K562 (cell line): ENCODE measurements at regions not wholly inside any gene's neighbourhood (a gene's known extent, or its start where the extent isn't known, plus 50 kb on each side); places are given as distances from the start of the nearest gene placed in this dataset.

ENCODE experiments used
- ATAC-seq: fragments of 200-7000 bp; cut with Tn5 transposase; 3 replicates; pipeline ENCODE4 v1.9.1; 2020; ENCODE audit warnings: moderate library complexity
- BruUV-seq: library from RNA; stranded (reverse); fragments of 400-500 nt; replicated peaks from 2 replicates; lab custom pipeline; 2021; lab: Mats Ljungman, UMichigan
- CTCF ChIA-PET: fragments of 300-600 bp; formaldehyde crosslinking; extraction: SDS; loops from one replicate; lab custom pipeline; 2021; ENCODE audit warnings: low intra/inter-chr PET ratio; lab: Yijun Ruan, JAX
- POLR2A ChIA-PET: fragments of 300-600, 350-650 bp; sonication (Branson Sonifier 250); formaldehyde crosslinking; extraction: SDS; loops from one replicate; lab custom pipeline; 2021; ENCODE audit warnings: antibody characterized with exemption, inconsistent platforms; lab: Yijun Ruan, JAX
- DNase-seq, 4 experiments: peaks; one replicate each; pipeline versions ENCODE4 v3.0.0 to v3.0.0-alpha.2; 2011 to 2018; ENCODE audit warnings: low spot score in 3 of 4, mixed read lengths in 3 of 4; ENCODE audit errors: extremely low read depth in 1 of 4
- FAIRE-seq: peaks from 2 replicates; lab custom pipeline; 2011; peaks lifted over from hg19 to GRCh38; lab: Jason Lieb, UNC
- H2AFZ ChIP-seq: 2 replicates; pipeline ENCODE4 v1.6.0; 2011; ENCODE audit warnings: low read depth, low read length, control low read depth, inconsistent platforms
- H3K27ac ChIP-seq: fragments of 200-600 bp; 3 replicates; pipeline ENCODE4 v1.8.0; 2011; ENCODE audit warnings: low read depth, mild to moderate bottlenecking, control low read depth, inconsistent platforms, low read length, moderate library complexity, mixed read lengths; ENCODE audit errors: extremely low read depth
- H3K27me3 ChIP-seq, 2 experiments: fragments of 300-600 bp in 1 of 2; 2 replicates in 1 of 2; 3 replicates in 1 of 2; pipeline versions ENCODE4 v1.6.0 to v1.8.0; 2011; ENCODE audit warnings: inconsistent platforms in 2 of 2, low read length in 2 of 2, mild to moderate bottlenecking in 1 of 2, mixed read lengths in 1 of 2, moderate library complexity in 1 of 2; ENCODE audit not compliant: control insufficient read depth in 2 of 2, insufficient read depth in 2 of 2
- H3K36me3 ChIP-seq: fragments of 300-600 bp; 3 replicates; pipeline ENCODE4 v1.8.0; 2011; ENCODE audit warnings: mild to moderate bottlenecking, low read length, inconsistent platforms; ENCODE audit not compliant: control insufficient read depth, insufficient read depth
- H3K4me1 ChIP-seq, 2 experiments: fragments of 200-600 bp in 1 of 2; replicated peaks in 1 of 2; 2 replicates in 1 of 2; 3 replicates in 1 of 2; pipeline versions ENCODE4 v1.5.1 to v1.8.0; 2011; ENCODE audit warnings: inconsistent platforms in 2 of 2, low read length in 2 of 2, mild to moderate bottlenecking in 1 of 2, mixed read lengths in 1 of 2, moderate library complexity in 1 of 2; ENCODE audit not compliant: control insufficient read depth in 2 of 2, insufficient read depth in 2 of 2
- H3K4me2 ChIP-seq: 2 replicates; pipeline ENCODE4 v1.6.1; 2011; ENCODE audit warnings: low read length, control low read depth, inconsistent platforms, mixed read lengths; ENCODE audit not compliant: insufficient read depth
- H3K4me3 ChIP-seq: fragments of 200-600 bp; sonication (generic), shearing (Covaris generic); 2 replicates; pipeline ENCODE4 v1.5.1; 2016; ENCODE audit warnings: control low read depth, inconsistent platforms
- H3K79me2 ChIP-seq: fragments of 200-600 bp; 3 replicates; pipeline ENCODE4 v1.8.0; 2011; ENCODE audit warnings: low read length, inconsistent platforms; ENCODE audit not compliant: control insufficient read depth, insufficient read depth
- H3K9ac ChIP-seq, 2 experiments: 2 replicates each; pipeline versions ENCODE4 v1.6.0 to v1.6.1; 2011; ENCODE audit warnings: low read depth in 2 of 2, low read length in 2 of 2, control low read depth in 1 of 2, inconsistent platforms in 1 of 2, mild to moderate bottlenecking in 1 of 2, mixed read lengths in 1 of 2; ENCODE audit not compliant: insufficient read depth in 1 of 2
- H3K9me1 ChIP-seq: one replicate; pipeline ENCODE4 v1.6.0; 2011; ENCODE audit warnings: inconsistent platforms, mild to moderate bottlenecking, low read length, moderate library complexity; ENCODE audit not compliant: control insufficient read depth, insufficient read depth
- H3K9me3 ChIP-seq: replicated peaks from 2 replicates; pipeline ENCODE4 v1.5.1; 2011; ENCODE audit warnings: low read depth, low read length, inconsistent platforms; ENCODE audit not compliant: control insufficient read depth, insufficient read depth
- H4K20me1 ChIP-seq: replicated peaks from 2 replicates; pipeline ENCODE4 v1.6.1; 2011; ENCODE audit warnings: low read length, inconsistent platforms, mixed read lengths; ENCODE audit not compliant: control insufficient read depth, insufficient read depth
- BHLHE40 ChIP-seq: IDR thresholded peaks from 2 replicates; pipeline ENCODE4 v1.6.1; 2011; ENCODE audit warnings: low read length, improper control_type of control experiment
- FOXM1 ChIP-seq, 2 experiments: fragments of 450-650 bp in 1 of 2; sonication (generic) in 1 of 2; formaldehyde crosslinking in 1 of 2; IDR thresholded peaks; 2 replicates each; pipeline versions ENCODE4 v1.6.1 to v1.9.0; 2017 to 2022; ENCODE audit warnings: low read depth in 2 of 2, mild to moderate bottlenecking in 2 of 2, missing genetic modification reagents in 1 of 2, moderate library complexity in 1 of 2
- GTF2B ChIP-seq: IDR thresholded peaks from 2 replicates; pipeline ENCODE4 v1.6.1; 2011; ENCODE audit not compliant: insufficient read length; ENCODE audit errors: extremely low read depth
- KLF6 ChIP-seq: fragments of 250-450 bp; sonication (Bioruptor Pico); IDR thresholded peaks from 2 replicates; pipeline ENCODE4 v1.4.0; 2020; ENCODE audit warnings: mild to moderate bottlenecking, moderate library complexity, borderline replicate concordance
- MCM5 ChIP-seq: fragments of 450-650 bp; IDR thresholded peaks from 2 replicates; pipeline ENCODE4 v1.6.1; 2016; ENCODE audit warnings: low read depth
- MIER1 ChIP-seq: fragments of 450-650 bp; IDR thresholded peaks from 2 replicates; pipeline ENCODE4 v1.6.1; 2016; ENCODE audit warnings: antibody characterized with exemption, mild to moderate bottlenecking, low read depth
- MLLT1 ChIP-seq, 2 experiments: fragments of 450-650 bp; IDR thresholded peaks; 2 replicates each; pipeline ENCODE4 v1.6.1; 2016
- POLR2AphosphoS2 ChIP-seq: IDR thresholded peaks from 2 replicates; pipeline ENCODE4 v1.6.1; 2012; ENCODE audit warnings: low read length, improper control_type of control experiment
- SMAD2 ChIP-seq: fragments of 150-350 bp; IDR thresholded peaks from 2 replicates; pipeline ENCODE4 v1.6.1; 2014; ENCODE audit warnings: low read depth, mild to moderate bottlenecking, low read length
- TEAD1 ChIP-seq, 2 experiments: fragments of 450-650 bp in 1 of 2; sonication (generic) in 1 of 2; formaldehyde crosslinking; IDR thresholded peaks; 2 replicates each; pipeline versions ENCODE4 v1.4.0 to v1.8.0; 2020 to 2022; ENCODE audit warnings: mild to moderate bottlenecking in 2 of 2, missing genetic modification reagents in 1 of 2
- TFAM ChIP-seq: fragments of 250-450 bp; sonication (Bioruptor Pico); conservative IDR thresholded peaks from 2 replicates; pipeline ENCODE4 v1.5.0; 2021; ENCODE audit warnings: mild to moderate bottlenecking, moderate library complexity
- YBX1 ChIP-seq: fragments of 450-650 bp; IDR thresholded peaks from 2 replicates; pipeline ENCODE4 v1.7.1; 2016; ENCODE audit warnings: mild to moderate bottlenecking
- ZFP36 ChIP-seq: fragments of 150-350 bp; IDR thresholded peaks from 2 replicates; pipeline ENCODE4 v1.6.1; 2018; ENCODE audit warnings: low read length, low read depth; ENCODE audit not compliant: partially characterized antibody
- ZNF316 ChIP-seq: fragments of 450-650 bp; IDR thresholded peaks from 2 replicates; pipeline ENCODE4 v1.6.1; 2016
- ZNF561 ChIP-seq: fragments of 450-650 bp; formaldehyde crosslinking; conservative IDR thresholded peaks from 2 replicates; pipeline ENCODE4 v1.4.0; 2020; ENCODE audit warnings: mild to moderate bottlenecking, moderate library complexity
- ZNF696 ChIP-seq: fragments of 250-450 bp; sonication (Bioruptor Pico); conservative IDR thresholded peaks from 2 replicates; pipeline ENCODE4 v1.4.0; 2020; ENCODE audit warnings: mild to moderate bottlenecking, moderate library complexity
- ZNF707 ChIP-seq: fragments of 250-450 bp; sonication (Bioruptor Pico); conservative IDR thresholded peaks from 2 replicates; pipeline ENCODE4 v1.8.0; 2022; ENCODE audit warnings: inconsistent platforms, mild to moderate bottlenecking, moderate library complexity
- ZNF75A ChIP-seq: fragments of 450-650 bp; formaldehyde crosslinking; IDR thresholded peaks from 2 replicates; pipeline ENCODE4 v1.4.0; 2020; ENCODE audit warnings: mild to moderate bottlenecking
- WGBS: fragments of 100-300 bp; shearing (Covaris generic); methylation state at CpG from one replicate; pipeline ENCODE4 v1.1.6; 2016; ENCODE audit warnings: low coverage, mixed read lengths; ENCODE audit not compliant: insufficient coverage; ENCODE audit errors: missing lambda C conversion rate; 5-methylcytosine and 5-hydroxymethylcytosine counted together
- in situ Hi-C: fragments of 300-500 bp; cut with MboI; formaldehyde crosslinking; loops from 4 replicates; pipeline ENCODE4 v1.15.0; 2018; ENCODE audit warnings: inconsistent platforms, mixed read lengths
- intact Hi-C: fragments of 100-400 bp; cut with micrococcal nuclease; formaldehyde crosslinking; loops from 2 replicates; pipeline ENCODE4 v1.14.2; 2022

GRCh38 chr2:167398873-167399272, 510.6 kb downstream of the XIRP2 start:
- no peak for FAIRE-seq
- H3K4me3 ChIP-seq, result no peak overlapping the region
- H3K4me2 ChIP-seq, result no peak overlapping the region
- intact Hi-C loops, result no loop called here
- WGBS, result 3% methylated on average over 3 of the region's 3 CpGs
- H3K36me3 ChIP-seq, result no peaks in the 10 kb centered on the region
- no peaks in the 10 kb centered on the region for H3K9me3 ChIP-seq
- no peaks in the 10 kb centered on the region for H3K27me3 ChIP-seq
- H3K9ac ChIP-seq, result no peak overlapping the region
- no peaks in the 10 kb centered on the region for H4K20me1 ChIP-seq
- BruUV-seq, result no TSS peak
- H3K27ac ChIP-seq, result no peak overlapping the region
- TF ChIP-seq ZFP36 (no peak), SMAD2 (no peak)
- ChIA-PET CTCF (no interaction called here), POLR2A (no interaction called here)
- no peaks in the 10 kb centered on the region for H3K4me1 ChIP-seq
- DNase-seq, result no peak
- in situ Hi-C loops, result no loop called here
- no peaks in the 10 kb centered on the region for H3K79me2 ChIP-seq
- ATAC-seq, result no peak
- H2AFZ ChIP-seq, result no peak overlapping the region
- no peaks in the 10 kb centered on the region for H3K9me1 ChIP-seq

GRCh38 chr2:167388901-167389300, 500.6 kb downstream of the XIRP2 start:
- H3K9me3 ChIP-seq, result 0 out of 2 replicates have a peak, but pooled peaks cover 3% of the 10 kb centered on the region
- no peak overlapping the region for H3K4me3 ChIP-seq
- POLR2A ChIA-PET, result no interaction called here
- H3K79me2 ChIP-seq, result no peaks in the 10 kb centered on the region
- no peak overlapping the region for H3K4me2 ChIP-seq
- in situ Hi-C loops (no loop called here), intact Hi-C loops (no loop called here)
- ATAC-seq, result no peak
- 5% methylated on average over 1 of the region's 1 CpG for WGBS
- no TSS peak for BruUV-seq
- no peak for FAIRE-seq
- H3K9ac ChIP-seq, result no peak overlapping the region
- CTCF ChIA-PET, result no interaction called here
- H3K27ac ChIP-seq, result no peak overlapping the region
- DNase-seq, result no peak
- H3K9me1 ChIP-seq, result no peaks in the 10 kb centered on the region
- no peaks in the 10 kb centered on the region for H3K27me3 ChIP-seq
- no peaks in the 10 kb centered on the region for H4K20me1 ChIP-seq
- no peak overlapping the region for H2AFZ ChIP-seq
- no peaks in the 10 kb centered on the region for H3K4me1 ChIP-seq
- no peaks in the 10 kb centered on the region for H3K36me3 ChIP-seq
- TF ChIP-seq TFAM (CRISPR knock-in tag), result no peak
- TF ChIP-seq ZNF75A, result no peak
- no peak for TF ChIP-seq MLLT1 (IDR thresholded peaks at IDR 0.05)
- TF ChIP-seq YBX1, result no peak
- no peak for TF ChIP-seq MCM5
- no peak for TF ChIP-seq ZNF561 (CRISPR knock-in tag)
- no peak for TF ChIP-seq ZNF696 (CRISPR knock-in tag)
- no peak for TF ChIP-seq ZNF707 (CRISPR knock-in tag)
- TF ChIP-seq KLF6 (CRISPR knock-in tag), result no peak
- no peak for TF ChIP-seq BHLHE40
- no peak for TF ChIP-seq MIER1
- no peak for TF ChIP-seq POLR2AphosphoS2
- no peak for TF ChIP-seq GTF2B
- no peak for TF ChIP-seq FOXM1 (IDR thresholded peaks at IDR 0.05; ENCODE audit: low read depth)
- TF ChIP-seq FOXM1 (CRISPR knock-in tag; IDR thresholded peaks at IDR 0.05; ENCODE audit: low read depth), result no peak
- no peak for TF ChIP-seq TEAD1 (CRISPR knock-in tag; IDR thresholded peaks at IDR 0.05)
- no peak for TF ChIP-seq ZNF316
